Fibroblast of peridontal ligament (primary cell): ENCODE measurements at regions not wholly inside any gene's neighbourhood (a gene's known extent, or its start where the extent isn't known, plus 50 kb on each side); places are given as distances from the start of the nearest gene placed in this dataset.
"Not testable (repeated sequence)": the region's sequence is repeated elsewhere in the genome, so short reads cannot be mapped to it uniquely, and the experiment has no call there.

Source experiments
- DNase-seq: peaks from one replicate; pipeline ENCODE4 v3.0.0-alpha.2; 2010; ENCODE audit errors: extremely low read depth

DNA sequence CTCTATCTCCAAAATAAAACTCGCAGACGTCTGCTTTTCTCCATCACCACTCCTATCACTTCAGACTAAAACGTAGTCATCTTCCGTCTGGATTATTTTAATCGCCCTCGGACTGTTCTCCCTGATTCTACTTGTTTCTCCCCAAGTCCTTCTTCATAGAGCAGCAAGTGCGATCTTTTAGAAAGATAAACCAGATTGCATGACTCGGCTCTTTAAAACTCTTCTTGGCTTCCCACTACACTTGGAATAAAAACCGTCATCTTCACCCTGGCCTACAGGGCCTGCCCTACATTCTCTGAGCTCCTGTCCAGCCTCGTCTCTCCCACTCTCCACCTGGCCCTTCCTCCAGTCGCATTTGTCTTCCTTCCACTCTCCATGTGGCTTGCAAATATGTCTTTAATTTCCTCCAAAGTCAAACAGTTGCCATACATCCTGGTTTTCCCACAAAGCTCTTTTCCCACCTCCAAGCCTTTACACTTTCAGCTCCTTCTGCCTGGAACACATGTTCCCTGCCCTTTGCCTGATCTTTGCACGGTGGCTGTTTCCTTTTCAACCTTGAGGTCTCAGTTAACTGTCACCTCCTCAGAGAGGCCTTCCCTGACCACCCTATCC lies 70.5 kb upstream of the DHX40 start:
- no peak for DNase-seq

DNA sequence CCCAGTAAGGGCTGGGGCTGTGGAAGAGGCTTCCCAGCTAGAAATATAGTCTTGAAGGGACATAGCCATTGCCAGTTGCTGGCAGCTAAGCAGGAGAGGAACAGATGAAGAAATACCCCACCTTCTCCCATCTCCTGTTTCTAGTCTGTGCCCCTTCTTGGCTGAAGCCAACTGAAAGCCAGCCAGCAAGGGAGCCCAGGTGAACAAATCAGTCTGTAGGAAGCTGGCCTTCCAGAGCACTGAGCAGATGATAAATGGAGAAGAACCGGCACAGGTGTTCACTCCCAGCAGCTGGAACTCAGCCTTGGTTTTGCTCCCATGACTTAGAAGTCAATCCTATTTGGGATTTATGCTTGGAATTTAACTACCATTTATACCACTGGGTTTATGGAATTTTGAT lies 69.2 kb upstream of the DHX40 start:
- DNase-seq: no peak

GRCh38 chr17:59498530-59499307 lies 66.7 kb upstream of the DHX40 start:
- no peak for DNase-seq

- DNase-seq: not testable (repeated sequence)
These were observed 65.2 kb upstream of the DHX40 start for GRCh38 chr17:59500086-59500655.

DNA sequence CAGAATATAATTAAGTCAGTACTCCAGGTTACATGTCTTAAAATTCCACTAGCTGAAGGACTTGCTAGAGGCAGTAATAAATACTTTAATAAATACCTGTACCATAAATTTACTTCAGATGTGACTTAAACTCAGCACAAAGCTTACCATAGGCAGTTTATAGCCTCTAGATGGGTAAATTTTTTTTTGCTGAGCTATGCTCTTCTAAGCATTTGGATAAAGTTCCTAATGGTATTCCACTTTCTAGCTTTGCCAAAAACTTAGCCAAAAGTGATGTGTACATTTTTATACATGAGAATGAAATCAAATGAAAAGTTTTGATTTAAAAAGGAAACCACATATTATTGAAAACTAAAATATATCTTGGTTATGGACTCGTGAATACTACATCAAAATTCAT lies 63.7 kb upstream of the DHX40 start:
- no peak for DNase-seq

GRCh38 chr17:59502800-59503199 lies 62.6 kb upstream of the DHX40 start:
- no peak for DNase-seq

GRCh38 chr17:59503500-59503899 lies 61.9 kb upstream of the DHX40 start:
- DNase-seq: no peak

DNA sequence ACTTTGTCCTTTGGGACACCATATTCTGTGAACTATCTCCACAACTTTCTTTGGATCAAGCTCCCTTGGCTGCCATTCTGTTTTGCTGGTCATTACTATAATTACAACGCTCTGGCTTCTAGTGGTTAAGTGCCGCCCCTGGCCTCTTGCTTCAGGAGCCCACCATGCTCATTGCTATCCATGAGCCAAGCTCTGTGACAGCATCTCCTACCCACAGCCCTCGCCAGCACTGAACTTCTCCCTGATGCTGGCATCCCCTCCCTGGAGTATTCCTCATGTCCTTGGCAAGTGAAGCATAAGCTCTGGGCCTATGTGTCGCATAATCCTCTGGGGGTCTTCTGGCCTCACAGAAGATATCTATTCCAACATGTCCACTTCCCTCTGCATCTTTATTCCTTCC lies 60.6 kb upstream of the DHX40 start:
- no peak for DNase-seq

DNA sequence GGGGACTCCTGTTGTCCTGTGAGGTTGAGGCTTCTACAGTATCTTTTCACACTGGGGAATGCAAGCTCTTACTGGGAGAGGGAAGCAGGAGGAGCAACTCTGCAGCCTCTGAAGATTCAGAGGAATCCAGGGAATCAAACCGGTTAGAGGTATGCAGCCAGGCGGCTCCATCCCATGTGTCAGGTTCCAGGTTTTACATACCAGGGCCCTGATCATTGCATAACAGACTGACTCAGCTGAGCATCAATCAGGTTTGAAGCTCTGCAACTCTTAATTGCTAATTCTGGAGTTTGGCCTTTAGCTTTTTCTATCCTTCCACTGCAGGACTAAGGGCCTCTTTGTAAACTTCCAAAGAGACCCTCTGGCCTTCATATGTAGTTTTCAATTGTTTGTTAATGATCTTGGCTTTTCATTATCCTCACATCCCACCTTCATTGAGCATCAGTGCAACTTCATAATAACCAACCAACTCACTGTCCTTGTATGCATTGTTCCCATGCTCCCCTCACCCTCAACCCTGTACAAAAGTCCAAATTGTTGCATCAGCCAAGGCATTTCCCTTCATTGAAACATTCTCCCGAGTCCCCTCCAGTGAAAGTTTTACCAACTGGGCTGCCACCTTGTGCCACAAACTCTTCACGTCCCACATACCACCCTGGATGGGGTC lies 59.7 kb upstream of the DHX40 start:
- DNase-seq: no peak

DNA sequence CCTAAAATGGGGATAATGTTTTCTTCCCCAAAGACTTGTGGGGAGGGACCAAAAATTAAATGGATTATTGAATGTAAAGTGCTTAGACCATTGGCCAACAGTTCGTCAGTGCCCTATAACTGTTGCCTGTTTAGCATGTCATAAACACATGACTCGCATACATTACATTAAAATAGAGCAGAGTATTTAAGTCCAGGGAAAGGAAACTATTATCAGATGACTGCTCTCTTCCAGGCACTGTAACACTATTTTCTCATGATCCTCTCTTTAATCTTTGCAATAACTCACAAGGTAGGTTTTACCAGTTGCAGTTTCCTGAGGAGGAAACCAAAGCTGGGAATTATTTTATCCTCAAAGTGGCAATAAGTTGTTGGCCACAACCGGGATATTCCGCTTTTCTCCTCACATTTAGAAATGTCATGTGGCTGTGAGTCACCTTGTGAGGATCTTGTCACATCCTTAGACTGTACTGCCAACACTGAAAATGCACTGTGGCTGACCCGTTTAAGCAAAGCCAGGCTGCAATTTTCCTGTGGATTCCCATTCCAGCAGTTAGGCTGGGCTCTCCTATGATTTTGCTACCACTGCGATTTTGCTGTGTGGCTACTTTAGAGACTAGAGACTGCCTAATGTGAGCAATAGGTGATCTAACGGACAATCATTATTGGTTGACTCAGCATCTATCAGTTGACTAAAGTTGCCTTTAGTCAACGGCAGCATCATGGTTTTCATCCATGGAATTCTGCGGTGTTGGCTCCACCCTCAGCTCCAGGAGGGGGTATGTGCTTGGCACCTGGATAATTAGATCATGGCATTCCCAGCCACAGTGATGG lies 58.3 kb upstream of the DHX40 start:
- DNase-seq: peak; percentile 25

DNA sequence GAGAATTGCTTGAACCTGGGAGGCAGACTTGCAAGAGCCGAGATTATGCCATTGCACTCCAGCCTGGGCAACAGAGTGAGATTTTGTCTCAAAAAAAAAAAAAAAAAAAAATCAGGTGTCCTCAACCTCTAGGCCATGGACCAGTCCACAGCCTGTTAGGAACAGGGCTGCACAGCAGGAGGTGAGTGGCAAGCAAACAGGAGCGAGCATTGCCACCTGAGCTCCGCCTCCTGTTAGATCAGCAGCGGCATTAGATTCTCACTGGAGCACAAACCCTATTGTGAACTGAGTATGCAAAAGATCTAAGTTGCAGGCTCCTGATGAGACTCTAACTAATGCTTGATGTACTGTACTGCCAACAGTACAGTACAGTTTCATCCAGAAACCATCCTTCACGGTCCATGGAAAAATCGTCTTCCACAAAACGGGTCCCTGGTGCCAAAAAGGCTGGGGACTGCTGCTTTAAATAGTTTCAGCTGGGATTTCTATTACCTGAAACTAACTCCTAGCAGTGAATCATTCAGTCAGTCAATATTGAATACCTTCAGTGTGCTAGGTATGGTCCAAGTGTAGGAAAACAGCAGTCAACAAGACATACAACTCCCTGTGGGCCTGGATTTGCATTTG lies 56.3 kb upstream of the DHX40 start:
- DNase-seq: no peak

DNA sequence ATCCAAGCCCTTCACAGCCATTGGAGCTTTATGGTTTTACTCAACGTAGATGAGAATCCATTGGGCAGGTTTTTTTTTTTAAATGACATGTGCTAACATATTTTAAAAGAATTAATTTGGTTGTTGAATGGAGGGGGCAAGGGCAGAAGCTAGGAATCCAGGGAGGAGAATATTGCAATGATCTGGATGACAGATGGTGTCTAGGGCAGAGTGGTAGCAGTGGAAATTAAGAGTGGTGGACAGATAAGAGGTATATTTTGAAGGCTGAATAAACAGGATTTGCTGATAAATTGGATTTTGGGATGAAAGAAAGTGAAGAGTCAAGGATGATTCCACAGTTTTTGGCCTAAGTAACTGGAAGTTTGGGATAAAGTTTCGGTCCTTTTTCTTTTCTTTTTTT lies 54.8 kb upstream of the DHX40 start:
- no peak for DNase-seq

DNA sequence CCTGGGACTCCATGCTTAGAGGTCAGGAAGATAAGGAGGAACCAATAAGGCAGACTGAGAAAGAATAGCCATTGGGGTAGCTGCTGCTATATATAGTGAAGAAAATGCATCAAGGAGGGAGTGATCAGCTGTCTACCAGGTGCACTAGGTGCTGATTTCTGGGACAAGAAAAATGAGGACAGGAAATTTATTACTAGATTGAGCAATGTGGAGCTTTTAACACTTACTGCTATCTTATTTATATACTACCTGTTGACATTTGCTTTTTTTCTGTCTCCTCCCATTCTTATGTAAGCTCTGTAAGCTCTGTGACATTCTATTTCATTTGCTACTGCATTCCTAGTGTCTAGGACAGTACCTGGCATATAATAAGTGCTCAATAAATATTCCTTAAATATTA lies 53.7 kb upstream of the DHX40 start:
- DNase-seq: no peak

- no peak for DNase-seq
These were observed 52.5 kb upstream of the DHX40 start for GRCh38 chr17:59512844-59513385.

GRCh38 chr17:59513934-59514841 lies 51.2 kb upstream of the DHX40 start:
- peak; percentile 27 for DNase-seq
